Heart right ventricle (tissue), 16 donors: ENCODE measurements at regions not wholly inside any gene's neighbourhood (a gene's known extent, or its start where the extent isn't known, plus 50 kb on each side); places are given as distances from the start of the nearest gene placed in this dataset.
"Not testable (repeated sequence)": the region's sequence is repeated elsewhere in the genome, so short reads cannot be mapped to it uniquely, and the experiment has no call there.

Experiments
- ATAC-seq, 8 donors: fragments of 200-7000 bp; cut with Tn5 transposase; one replicate each; pipeline ENCODE4 v1.9.1; 2020; ENCODE audit warnings: mild to moderate bottlenecking in 8 of 8, moderate library complexity in 8 of 8, moderate number of reproducible peaks in 1 of 8
- DNase-seq, 2 donors: peaks; one replicate each; pipeline ENCODE4 v3.0.0-alpha.2; 2020
- H3K27ac ChIP-seq, 10 donors: fragments of 200-600 bp; sonication (generic) in 2 of 10; one replicate each; pipeline versions ENCODE4 v1.5.0 to v1.8.0; 2020 to 2022; ENCODE audit warnings: mild to moderate bottlenecking in 3 of 10
- H3K27me3 ChIP-seq, 7 donors: fragments of 200-600 bp; one replicate each; pipeline ENCODE4 v1.8.0; 2021 to 2022; ENCODE audit warnings: mild to moderate bottlenecking in 2 of 7
- H3K36me3 ChIP-seq, 9 donors: fragments of 200-600 bp; sonication (generic) in 1 of 9; one replicate each; pipeline versions ENCODE4 v1.5.0 to v1.8.0; 2020 to 2022; ENCODE audit warnings: mild to moderate bottlenecking in 2 of 9
- H3K4me1 ChIP-seq, 9 donors: fragments of 200-600 bp; sonication (generic) in 1 of 9; one replicate each; pipeline versions ENCODE4 v1.5.0 to v1.8.0; 2020 to 2022; ENCODE audit warnings: mild to moderate bottlenecking in 4 of 9
- H3K4me3 ChIP-seq, 10 donors: fragments of 200-600 bp; sonication (generic) in 2 of 10; one replicate each; pipeline versions ENCODE4 v1.5.0 to v1.8.0; 2020 to 2022; ENCODE audit warnings: mild to moderate bottlenecking in 7 of 10, moderate library complexity in 2 of 10
- H3K9me3 ChIP-seq, 11 donors: fragments of 200-600 bp in 10 of 11; sonication (generic) in 2 of 11; one replicate each; pipeline versions ENCODE4 v1.5.0 to v1.8.0; 2013 to 2022; ENCODE audit warnings: mild to moderate bottlenecking in 2 of 11, control low read depth in 1 of 11, moderate library complexity in 1 of 11
- CTCF ChIP-seq, 9 donors: fragments of 200-600 bp; sonication (generic) in 2 of 9; IDR thresholded peaks; one replicate each; pipeline versions ENCODE4 v1.5.0 to v1.8.0; 2021 to 2022; ENCODE audit warnings: antibody characterized with exemption in 9 of 9, mild to moderate bottlenecking in 5 of 9, moderate library complexity in 1 of 9
- WGBS, 2 donors: extraction: QIAGEN DNeasy Blood & Tissue Kit; methylation state at CpG; one replicate each; pipeline ENCODE4 v1.1.7; 2013; ENCODE audit warnings: inconsistent platforms in 1 of 2; 5-methylcytosine and 5-hydroxymethylcytosine counted together
- intact Hi-C, 10 donors: fragments of 100-400 bp; cut with DNase I; formaldehyde crosslinking; loops; one replicate each; pipeline versions ENCODE4 v1.11.1 to v1.14.2; 2022
- donor health status: Arrhythmogenic right ventricular cardiomyopathy.
- donor health status: ischemic (EF 13 %, LVEDD 7.1; RV severe dilation, severe dysfunction).
- donor health status: healthy with polysubstance abuse.
- donor health status: DM: no; HTN: yes; CAD: no.
- donor health status: DM: no; HTN: no; CAD: no.
- donor health status: ischemic (EF 25% LVEDD 6.9; RV normal size, moderate dysfunction).
- donor health status: ischemic (EF 25% LVEDD 5.7; RV mildly dilated, moderate dysfunction).
- donor health status: healthy.
- donor health status: DM: yes; HTN: yes; CAD: no.
- donor health status: Ischemic cardiomyopathy.
- donor health status: ischemic (EF 35%, LVEDD 5.7; RV mildly dilated, moderate dysfunction).
- donor health status: nonischemic (EF 11% LVEDD 7.7; RV severe dilation, severe dysfunction).
- donor health status: DM: yes; HTN: yes; CAD: no.
- donor health status: PGD.
- donor health status: ischemic (EF 29% LVEDD 5.4; RV normal size, mild dysfunction).
- donor health status: nonischemic (EF 23%, LVEDD 6.1; RV moderate dilation, normal function).

DNA sequence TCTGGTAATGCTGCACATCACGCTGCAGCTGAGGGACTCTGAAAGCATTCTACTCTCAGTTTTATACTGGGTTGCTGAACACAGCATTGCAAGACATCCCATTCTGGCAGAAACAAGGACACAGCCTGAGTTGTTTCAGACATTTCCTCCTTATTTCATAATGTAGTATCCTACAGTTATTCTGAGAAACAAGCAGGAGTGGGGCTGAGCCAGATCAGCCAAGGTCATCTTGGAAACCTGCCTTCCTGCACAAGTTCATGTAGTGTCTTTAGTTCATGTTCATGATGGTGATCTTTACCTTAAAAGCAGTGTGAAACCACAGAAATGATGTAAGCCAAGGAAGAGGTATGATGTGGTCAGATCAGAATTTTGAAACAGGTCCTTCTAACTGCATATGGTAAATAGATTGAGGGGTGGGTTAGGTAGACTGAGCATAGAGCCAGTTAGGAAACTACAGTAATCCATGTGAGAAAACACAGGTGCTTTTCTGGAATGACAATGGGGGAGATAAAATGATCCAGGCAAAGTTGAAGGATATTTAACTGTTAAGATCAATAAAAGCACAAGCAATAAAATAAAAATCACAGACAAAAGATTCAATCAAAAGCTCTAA is 1686.8 kb downstream of the LRRC4C start:
- Histone ChIP-seq H3K9me3 (no peaks in the 10 kb centered on the region), H3K4me3 (no peak overlapping the region), H3K4me1 (no peaks in the 10 kb centered on the region), H3K36me3 (no peaks in the 10 kb centered on the region), H3K27ac (no peak overlapping the region), H3K27me3 (no peaks in the 10 kb centered on the region)
- WGBS, 2 donors, result 79 to 88% methylated on average over 1 of the region's 1 CpG
- no peak for DNase-seq
- intact Hi-C loops, result no loop called here
- no peak for TF ChIP-seq CTCF (IDR thresholded peaks at IDR 0.05)
- no peak for ATAC-seq

DNA sequence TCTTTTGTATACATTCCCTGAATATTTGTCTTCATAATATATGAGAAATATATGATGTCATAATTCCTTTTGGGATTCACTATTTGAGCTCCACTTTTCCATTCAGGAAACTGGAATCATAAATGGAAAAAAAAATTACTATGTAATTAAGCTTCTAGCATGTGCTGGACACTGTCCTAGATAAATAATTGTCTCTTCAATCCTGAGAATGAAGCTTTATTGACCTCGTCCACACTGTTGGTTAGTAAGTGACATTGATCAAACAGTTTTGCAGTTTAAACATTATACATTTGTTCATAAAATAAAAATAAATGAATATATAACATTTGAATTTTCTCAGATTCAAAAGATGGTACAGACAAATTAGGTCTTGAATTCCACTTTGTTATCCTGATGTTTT is 1691.2 kb downstream of the LRRC4C start:
- ATAC-seq (no peak), DNase-seq (no peak)
- intact Hi-C loops, result no loop called here
- Histone ChIP-seq H3K27me3 (no peaks in the 10 kb centered on the region), H3K36me3 (no peaks in the 10 kb centered on the region), H3K4me1 (no peaks in the 10 kb centered on the region), H3K9me3 (peaks cover 0 to 3% (median 0%) of the 10 kb centered on the region in 11 donors), H3K4me3 (no peak overlapping the region), H3K27ac (no peak overlapping the region)
- 54 to 56% methylated on average over 1 of the region's 1 CpG for WGBS, 2 donors
- no peak for TF ChIP-seq CTCF (IDR thresholded peaks at IDR 0.05)

GRCh38 chr11:39745401-39745800 is 1714.1 kb downstream of the LRRC4C start:
- H3K4me1 ChIP-seq, result no peaks in the 10 kb centered on the region
- intact Hi-C loops, result no loop called here
- no peak for ATAC-seq
- no peak for DNase-seq
- H3K36me3 ChIP-seq, result no peaks in the 10 kb centered on the region
- 89 to 92% methylated on average over 6 of the region's 6 CpGs for WGBS, 2 donors
- no peak overlapping the region for H3K27ac ChIP-seq
- no peak overlapping the region for H3K4me3 ChIP-seq
- H3K27me3 ChIP-seq, result no peaks in the 10 kb centered on the region
- peaks cover 0 to 7% (median 0%) of the 10 kb centered on the region in 11 donors for H3K9me3 ChIP-seq
- no peak for TF ChIP-seq CTCF (IDR thresholded peaks at IDR 0.05)

- Histone ChIP-seq H3K27ac (no peak overlapping the region), H3K9me3 (peaks cover 0 to 5% (median 0%) of the 10 kb centered on the region in 11 donors), H3K27me3 (no peaks in the 10 kb centered on the region), H3K4me3 (no peak overlapping the region), H3K36me3 (no peaks in the 10 kb centered on the region), H3K4me1 (no peaks in the 10 kb centered on the region)
- no peak for DNase-seq
- 82 to 85% methylated on average over 2 of the region's 2 CpGs for WGBS, 2 donors
- no peak for TF ChIP-seq CTCF (IDR thresholded peaks at IDR 0.05)
- ATAC-seq, result no peak
- intact Hi-C loops, result no loop called here
Measured at GRCh38 chr11:39741066-39741465, 1718.4 kb downstream of the LRRC4C start.

GRCh38 chr11:39736351-39736750 is 1723.1 kb downstream of the LRRC4C start:
- H3K27me3 ChIP-seq, DNase-seq, H3K4me3 ChIP-seq, H3K4me1 ChIP-seq, H3K36me3 ChIP-seq, H3K27ac ChIP-seq, ATAC-seq, intact Hi-C loops: not testable (repeated sequence)
- 58 to 67% methylated on average over 7 of the region's 7 CpGs for WGBS, 2 donors
- H3K9me3 ChIP-seq, result peaks cover 0 to 14% (median 0%) of the 10 kb centered on the region in 11 donors
